HG03571 (cell line): ENCODE measurements at regions not wholly inside any gene's neighbourhood (a gene's known extent, or its start where the extent isn't known, plus 50 kb on each side); places are given as distances from the start of the nearest gene placed in this dataset.
"Not testable (repeated sequence)": the region's sequence is repeated elsewhere in the genome, so short reads cannot be mapped to it uniquely, and the experiment has no call there.

Experiments
- ATAC-seq: cut with Tn5 transposase; IDR thresholded peaks from one replicate; pipeline ENCODE4 v1.9.1; 2021; ENCODE audit not compliant: unreplicated experiment

DNA sequence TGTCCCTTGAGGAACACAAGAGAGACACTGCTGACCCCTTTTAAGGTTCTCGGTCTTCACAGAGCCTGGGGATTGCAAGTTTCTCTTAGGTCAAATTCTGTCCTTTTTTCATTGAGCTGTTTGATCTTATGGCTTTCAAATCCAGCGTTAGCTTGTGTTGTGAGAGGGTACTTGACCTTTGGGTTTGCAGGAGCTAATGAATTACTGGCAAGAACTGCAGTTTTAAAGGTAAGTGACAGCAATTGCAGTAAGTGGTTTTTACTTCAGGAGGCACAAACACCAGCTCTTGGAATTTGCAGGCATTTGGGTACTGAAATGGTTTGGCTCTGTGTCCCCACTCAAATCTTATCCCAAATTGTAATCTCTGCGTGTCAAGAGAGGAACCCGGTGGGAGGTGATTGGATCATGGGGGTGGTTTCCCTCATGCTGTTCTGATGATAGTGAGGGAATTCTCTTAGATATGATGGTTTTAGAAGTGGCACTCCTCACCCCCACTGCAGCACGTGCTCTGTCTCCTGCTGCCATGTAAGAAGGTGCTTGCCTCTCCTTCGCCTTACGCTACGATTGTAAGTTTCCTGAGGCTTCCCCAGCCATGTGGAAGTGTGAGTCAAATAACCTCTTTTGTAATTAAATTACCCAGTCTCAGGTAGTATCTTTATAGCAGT lies 134.5 kb upstream of the LYPLAL1 start:
- no peak for ATAC-seq

DNA sequence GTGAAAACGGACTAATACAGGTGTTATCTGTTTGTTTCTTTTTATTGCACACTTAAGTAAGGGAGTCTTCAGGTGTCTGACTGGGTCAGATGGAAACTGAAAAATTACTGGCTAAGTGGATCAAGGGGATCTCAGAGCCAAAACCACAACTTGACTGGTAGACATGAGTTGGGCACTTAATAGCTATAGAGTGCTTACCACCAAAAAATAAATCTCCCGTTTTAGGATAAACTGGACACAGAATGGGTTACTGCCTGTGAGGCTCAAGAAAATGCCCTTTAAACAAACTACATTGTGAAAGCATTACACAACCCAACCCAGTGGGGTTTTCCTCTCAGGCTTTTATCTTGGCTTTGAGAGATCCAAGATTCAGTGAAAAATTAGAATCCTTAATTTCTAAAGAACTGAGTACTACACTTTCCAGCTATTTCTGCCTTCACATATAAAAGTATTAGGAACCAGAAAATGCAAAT lies 134.0 kb upstream of the LYPLAL1 start:
- ATAC-seq = no peak

DNA sequence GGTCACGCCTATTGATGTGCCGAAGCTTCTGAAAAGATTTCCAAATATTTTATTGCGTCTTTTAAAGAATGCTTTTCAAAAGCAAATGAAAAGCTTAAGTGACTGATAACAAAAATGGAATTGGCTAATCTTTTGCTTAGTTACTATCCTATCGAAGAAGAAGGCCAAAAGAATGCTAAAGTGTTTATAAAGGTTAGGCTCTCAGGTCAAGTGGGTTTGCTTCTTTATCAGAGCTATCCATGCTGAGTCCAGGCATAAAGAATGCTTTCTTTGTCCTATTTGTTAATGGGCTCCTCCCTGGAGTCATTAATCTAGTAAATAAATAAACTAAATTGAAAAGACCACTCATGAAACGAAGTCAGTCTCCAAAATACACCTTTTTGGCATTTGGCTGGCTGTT lies 133.4 kb upstream of the LYPLAL1 start:
- no peak for ATAC-seq

DNA sequence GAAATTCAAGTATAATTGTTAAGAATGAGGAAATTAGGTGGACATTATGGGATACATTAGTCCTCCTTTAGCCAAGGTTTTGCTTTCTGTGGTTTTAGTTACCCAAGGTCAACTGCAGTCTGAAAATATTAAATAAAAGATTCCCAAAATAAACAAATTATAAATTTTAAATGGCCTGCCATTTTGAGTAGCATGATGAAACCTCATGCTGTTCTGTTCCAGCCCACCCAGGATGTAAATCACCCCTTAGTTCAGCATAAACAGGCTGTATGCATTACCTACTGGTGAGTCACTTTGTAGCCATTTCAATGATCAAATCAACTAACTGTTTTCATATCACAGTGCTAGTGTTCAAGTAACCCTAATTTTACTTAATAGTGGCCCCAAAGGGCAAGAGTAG lies 132.5 kb upstream of the LYPLAL1 start:
- no peak for ATAC-seq

DNA sequence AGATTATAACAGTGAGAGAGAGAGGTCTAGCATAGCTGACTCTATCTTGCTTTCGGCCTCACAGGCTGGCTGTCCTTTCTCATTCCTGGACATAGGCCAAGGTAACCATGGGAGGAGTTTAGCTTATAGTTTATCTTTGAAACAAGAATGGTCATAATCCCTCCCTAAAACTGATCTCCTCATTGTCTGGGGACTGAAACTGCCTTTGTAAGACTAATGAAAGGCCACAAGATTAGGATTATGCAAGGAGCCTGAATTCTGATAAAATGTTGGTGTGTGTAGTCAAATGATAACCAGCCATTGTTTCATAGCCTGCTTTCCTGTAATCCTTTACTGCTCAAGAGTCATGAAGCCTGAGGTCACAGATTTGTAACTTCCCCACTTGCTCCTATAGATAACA lies 131.9 kb upstream of the LYPLAL1 start:
- no peak for ATAC-seq

DNA sequence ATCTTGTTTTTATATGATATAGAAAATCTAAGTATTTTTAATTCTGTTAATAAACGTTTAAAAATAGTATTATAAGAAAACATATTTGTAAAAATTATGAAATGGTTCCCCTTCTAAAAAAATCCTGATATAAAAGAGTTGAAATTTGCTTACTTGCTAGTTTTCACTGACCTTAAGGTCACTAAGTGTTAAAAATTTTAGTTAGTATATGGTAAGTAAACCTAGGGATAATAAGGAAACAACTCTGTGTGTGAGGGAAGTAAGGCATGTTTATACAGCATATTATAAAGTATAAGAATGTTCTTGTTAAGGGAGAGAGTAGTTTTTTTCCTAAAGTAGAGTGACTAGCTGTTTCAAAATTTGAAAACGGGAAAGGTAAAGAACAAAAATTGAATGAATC lies 130.9 kb upstream of the LYPLAL1 start:
- no peak for ATAC-seq

DNA sequence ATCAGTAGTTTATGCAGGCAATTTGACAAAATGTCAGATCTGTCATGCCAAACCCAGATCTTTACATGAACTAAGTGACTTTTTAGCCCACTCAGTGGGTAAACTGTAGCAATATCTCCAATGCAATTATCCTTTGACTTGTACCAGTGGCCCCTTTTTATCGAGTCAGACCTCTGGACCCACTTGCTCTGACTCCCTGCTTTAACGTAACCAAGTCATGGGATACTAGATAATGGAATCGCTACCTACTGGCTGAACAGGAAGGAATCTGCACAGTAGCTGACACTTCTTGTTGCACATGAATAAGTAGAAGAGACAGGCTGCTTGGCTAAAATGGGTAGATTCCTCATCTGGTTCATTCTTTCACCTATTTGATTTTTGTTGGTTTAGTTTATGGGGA lies 128.4 kb upstream of the LYPLAL1 start:
- no peak for ATAC-seq

DNA sequence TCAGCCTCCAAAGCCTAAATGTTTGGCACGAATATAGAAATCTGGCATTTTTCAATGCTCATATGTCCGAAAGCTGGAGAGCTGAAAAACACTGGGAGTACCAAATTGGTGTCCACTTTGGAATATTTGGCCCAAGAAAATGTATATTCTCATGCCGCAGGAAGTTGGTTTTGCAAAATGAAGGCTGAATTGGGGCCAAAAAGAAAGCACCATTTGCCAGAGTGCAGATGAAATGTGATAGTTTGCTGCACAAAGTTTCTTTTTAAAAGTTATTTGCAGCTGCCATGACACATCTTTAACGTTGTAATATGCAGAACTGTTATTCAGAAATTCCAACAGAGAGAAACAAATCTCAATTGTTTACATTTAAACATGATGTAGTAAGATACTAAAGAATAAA lies 124.2 kb upstream of the LYPLAL1 start:
- no peak for ATAC-seq

DNA sequence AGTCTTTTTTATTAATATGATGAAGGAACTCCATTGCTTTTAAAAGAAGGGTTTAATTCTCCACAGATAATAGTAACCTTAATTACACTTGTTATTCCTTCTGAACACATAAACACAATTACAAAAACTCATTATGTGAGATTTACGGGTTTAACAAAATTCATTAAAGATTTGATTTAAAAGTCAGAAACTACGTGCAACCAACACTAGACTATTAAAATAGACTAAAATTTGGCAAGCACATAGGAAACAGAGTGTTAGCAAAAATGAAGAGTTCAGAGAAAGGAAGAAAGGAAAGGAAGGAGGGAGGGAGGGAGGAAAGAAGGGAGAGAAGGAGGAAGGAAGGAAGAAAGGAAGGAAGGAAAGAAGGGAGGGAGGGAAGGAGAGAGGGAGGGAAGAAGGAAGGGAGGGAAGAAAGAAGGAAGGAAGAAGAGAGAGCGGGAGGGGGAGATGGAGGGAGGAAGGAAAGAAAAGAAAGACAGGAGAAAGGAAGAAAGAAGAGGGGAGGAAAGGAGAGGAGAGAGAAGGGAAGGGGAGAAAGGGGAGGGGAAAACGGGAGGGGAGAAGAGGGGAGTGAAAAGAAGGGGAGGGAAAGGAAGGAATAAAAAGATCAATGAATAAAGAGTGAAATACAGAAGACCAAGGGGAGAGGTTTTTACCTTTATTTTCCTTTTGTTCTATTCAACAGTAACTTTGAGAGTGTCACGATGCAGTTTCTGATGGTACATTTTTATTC lies 123.4 kb upstream of the LYPLAL1 start:
- no peak for ATAC-seq

DNA sequence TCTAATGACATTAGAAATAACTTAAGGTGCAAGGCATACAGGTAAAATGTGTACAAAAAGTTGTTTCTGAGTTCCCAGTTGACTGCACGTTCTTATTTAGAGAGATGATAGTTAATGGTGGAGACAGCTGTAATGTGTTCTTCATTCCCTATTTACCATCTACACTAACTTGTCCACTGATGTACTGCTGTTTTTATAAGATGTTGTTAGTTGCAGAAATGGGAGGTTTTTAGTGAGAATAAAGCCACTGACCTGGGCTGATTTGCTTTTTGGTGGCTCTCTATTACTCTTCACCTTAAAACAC lies 122.9 kb upstream of the LYPLAL1 start:
- no peak for ATAC-seq

DNA sequence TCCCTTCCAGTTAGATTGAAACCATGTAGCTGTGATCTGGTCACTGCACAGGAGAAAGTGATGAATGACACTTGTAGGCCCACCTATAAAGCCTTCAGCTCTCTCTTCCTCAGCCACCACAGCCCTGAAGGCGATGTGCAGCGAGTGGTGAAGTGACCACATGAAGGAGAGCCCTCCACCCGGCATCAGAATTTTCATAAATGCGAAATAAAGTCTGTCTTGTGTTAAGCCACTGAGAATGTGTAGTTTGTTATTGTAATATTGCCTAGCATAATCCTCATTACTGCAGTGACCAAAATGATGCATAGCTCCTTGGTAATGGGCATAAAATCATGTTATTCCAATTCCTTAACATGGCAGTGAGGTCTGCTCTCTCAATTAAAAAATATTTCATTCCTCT lies 122.1 kb upstream of the LYPLAL1 start:
- no peak for ATAC-seq

DNA sequence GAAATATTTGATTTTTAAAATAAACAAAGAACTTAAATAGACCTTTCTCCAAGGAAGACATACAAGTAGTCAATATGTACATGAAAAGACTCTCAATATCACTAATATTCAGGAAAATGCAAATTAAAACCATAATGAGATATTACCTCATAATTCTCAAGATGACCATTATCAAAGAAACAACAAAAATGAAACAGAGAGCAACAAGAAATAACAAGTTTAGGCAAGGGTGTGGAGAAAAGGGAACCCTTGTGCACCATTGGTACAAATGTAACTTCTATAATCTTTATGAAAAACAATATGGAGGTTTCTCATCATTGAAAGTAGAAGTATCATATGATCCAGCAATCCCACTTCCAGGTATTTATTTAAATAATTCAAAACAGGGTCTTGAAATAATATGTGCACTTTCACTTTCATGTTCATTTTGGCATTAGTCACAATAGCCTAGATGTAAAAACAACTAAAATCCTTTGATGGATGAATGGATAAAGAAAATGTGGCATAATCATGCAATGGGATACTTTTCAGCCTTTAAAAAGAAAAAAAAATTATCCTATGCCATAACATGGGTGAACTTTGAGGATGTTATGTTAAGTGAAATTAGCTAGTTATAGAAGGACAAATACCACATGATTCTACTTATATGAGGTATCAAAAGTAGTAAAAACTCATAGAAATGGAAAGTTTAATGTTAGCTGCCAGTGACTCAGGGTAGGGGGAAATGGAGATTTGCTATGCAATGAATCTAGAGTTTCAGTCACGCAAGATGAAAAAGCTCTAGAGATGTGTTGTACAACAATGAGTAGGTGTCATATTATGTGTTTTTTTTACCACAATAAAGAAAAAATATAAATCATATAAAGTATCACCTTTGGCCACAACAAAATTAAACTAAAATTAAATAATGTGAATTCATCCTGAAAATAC lies 114.5 kb upstream of the LYPLAL1 start:
- no peak for ATAC-seq

DNA sequence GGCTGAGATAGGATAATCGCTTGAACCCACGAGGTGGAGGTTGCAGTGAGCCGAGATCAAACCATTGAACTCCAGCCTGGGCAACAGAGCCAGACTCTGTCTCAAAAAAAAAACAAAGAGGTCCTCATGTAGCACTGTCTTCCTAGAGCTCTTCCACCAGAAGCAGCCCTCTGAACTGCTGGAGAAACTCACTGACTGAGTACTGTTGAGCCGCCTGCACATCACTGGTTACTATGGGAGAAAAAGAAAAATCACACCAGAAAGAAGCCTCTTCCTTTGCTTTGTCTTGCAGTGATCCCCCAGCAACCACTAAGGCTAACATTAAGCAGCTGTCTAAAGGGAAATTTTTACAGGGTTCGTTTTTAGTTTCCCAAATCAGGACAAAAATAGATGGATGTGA lies 112.9 kb upstream of the LYPLAL1 start:
- ATAC-seq = no peak

DNA sequence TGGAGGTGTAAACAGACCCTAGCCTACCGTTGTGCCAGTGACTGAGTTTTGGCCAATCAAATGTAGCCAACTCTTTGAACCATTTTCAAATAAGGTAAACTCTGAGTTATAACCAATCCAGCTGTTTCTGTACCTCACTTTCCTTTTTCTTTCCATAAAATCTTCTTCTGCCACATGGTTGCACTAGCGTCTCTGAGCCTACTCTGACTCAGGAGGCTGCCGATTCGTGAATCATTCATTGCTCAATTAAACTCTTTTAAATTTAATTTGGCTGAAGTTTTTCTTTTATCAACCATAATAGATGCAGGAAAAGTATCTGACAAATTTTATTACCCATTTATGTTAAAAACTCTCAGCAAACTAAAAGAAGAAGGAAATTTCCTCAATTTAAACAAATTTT lies 111.5 kb upstream of the LYPLAL1 start:
- no peak for ATAC-seq

DNA sequence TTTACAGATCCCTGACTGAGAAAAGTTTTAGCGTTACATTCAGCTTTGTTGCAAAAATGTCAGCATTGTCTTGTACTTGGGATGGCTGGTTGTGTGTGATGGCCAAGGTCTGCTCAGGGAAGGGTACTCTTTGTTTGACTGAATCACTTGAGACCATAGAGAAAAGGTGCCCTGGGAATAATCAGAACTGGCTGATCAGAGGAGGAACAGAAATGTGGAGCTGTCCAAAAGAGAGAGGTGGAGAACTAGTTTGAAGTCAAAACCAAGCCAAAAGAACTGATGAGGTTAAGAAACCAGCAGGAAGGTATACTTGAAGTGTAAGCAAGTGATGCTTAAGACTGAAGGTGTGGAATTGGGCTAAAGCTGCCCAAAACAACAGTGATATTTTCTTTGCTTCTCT lies 107.6 kb upstream of the LYPLAL1 start:
- ATAC-seq = no peak

DNA sequence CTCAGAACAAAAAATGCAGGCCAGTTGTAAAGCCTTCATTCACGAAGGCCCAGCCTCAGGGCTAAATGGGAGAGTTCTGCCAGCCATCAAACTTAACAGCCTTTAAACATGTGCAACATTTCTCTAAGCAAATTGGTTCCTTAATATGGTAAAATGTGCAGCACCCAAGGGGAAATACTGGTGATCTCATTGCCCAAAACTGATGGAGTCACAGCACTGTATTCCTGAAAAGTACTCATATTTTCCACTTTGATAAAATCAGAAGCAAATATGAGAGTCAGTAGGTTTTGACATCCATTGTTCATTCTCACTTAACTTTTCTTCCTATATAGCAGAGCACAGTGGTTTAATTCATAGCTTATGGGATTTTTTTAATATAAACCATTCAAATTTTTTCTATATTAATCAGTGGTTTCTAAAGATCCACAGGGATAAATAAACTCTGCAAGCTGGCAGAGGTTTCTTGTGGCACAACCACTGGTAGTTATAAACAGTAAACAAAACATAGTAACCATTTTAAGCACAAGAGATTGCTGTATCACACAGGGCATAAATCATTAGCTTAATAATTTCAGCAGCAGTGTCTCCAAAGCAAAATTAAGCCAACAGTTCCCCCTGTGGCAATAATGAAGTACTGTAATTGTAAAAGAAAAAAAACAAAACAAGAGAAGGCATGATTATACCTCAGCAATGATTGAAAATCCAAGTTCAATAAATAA lies 106.9 kb upstream of the LYPLAL1 start:
- no peak for ATAC-seq

DNA sequence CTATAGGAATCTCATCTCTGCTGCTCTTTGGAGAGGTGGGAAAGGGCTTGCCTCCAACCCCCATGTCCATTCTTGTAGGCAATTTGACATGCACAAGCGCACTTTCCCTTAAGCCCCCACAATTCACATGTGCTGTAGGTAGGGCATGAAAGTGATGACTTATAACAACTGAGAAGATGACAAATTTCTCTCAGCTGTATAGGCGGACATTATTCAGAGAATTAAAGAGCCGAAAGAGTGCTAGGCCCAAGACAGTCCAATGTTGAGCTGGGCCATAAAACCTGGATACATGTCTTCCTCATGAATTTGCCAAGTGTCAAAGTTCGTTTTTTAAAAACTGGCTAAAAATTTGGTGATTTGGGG lies 106.3 kb upstream of the LYPLAL1 start:
- ATAC-seq = no peak

DNA sequence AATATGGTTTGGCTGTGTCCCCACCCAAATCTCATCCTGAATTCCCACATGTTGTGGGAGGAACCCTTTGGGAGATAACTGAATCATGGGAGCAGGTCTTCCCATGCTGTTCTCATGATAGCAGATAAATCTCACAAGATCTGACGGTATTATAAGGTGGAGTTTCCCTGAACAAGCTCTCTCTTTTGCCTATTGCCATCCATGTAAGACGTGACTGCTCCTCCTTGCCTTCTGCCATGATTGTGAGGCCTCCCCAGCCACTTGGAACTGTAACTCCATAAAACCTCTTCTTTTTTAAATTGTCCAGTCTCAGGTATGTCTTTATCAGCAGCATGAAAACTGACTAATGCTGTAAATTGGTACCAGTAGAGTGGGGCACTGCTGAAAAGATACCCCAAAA lies 103.3 kb upstream of the LYPLAL1 start:
- not testable (repeated sequence) for ATAC-seq

DNA sequence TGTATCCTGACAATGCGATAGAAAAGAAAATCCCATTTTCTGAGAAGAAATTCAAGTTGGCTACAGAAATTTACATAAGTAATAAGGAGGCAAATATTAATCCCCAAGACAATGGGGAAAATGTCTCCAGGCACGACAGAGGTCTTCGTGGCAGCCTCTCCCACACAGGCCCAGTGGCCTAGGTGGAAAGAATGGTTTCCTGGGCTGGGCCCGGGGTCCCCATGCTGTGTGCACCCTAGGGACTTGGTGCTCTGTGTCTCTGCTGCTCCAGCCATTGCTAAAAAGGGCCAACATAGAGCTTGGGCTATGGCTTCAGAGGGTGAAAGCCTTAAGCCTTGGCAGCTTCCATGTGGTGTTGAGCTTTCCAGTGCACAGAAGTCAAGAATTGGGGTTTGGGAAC lies 102.5 kb upstream of the LYPLAL1 start:
- no peak for ATAC-seq

DNA sequence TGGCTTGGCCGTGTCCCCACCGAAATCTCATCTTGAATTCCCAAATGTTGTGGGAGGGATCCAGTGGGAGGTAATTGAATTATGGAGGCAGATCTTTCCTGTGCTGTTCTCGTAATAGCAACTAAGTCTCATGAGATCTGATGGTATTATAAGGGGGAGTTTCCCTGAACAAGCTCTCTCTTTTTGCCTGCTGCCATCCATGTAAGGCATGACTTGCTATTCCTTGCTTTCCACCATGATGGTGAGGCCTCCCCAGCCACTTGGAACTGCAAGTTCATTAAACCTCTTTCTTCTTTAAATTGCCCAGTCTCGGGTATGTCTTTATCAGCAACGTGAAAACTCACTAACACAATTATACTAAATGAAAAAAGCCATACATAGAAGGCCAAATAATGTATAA lies 101.3 kb upstream of the LYPLAL1 start:
- ATAC-seq = no peak

DNA sequence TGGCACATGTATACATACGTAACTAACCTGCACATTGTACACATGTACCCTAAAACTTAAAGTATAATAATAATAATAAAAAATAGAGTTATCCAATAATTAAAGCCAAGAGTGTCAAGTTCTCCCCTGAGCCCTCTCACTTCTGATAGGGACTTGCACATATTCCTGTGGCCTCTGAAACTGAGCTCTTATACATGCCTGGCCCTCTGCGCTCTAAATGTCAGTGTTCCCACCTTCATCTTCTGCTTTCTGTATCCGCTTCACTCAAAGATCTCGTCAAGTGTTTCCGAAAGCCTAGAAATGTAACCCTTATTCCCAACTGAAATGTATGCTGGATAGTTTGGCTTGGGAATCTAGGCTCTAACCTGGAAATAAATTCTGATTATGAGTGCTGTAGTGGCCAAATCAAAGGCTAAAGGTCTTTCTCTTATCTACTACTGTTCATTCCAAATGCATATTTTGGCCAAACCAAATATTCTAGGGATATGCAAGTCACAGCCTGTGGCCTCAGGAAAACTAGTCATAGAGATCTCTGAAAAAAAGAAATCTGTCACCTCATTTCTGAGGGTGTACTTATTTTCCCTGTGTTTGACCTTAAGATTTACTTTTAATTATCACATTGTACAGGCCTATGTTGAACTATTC lies 99.5 kb upstream of the LYPLAL1 start:
- ATAC-seq = no peak
